Heart right ventricle (tissue), 16 donors: ENCODE measurements at regions not wholly inside any gene's neighbourhood (a gene's known extent, or its start where the extent isn't known, plus 50 kb on each side); places are given as distances from the start of the nearest gene placed in this dataset.

Experiments
- ATAC-seq, 8 donors: fragments of 200-7000 bp; cut with Tn5 transposase; one replicate each; pipeline ENCODE4 v1.9.1; 2020; ENCODE audit warnings: mild to moderate bottlenecking in 8 of 8, moderate library complexity in 8 of 8, moderate number of reproducible peaks in 1 of 8
- DNase-seq, 2 donors: peaks; one replicate each; pipeline ENCODE4 v3.0.0-alpha.2; 2020
- H3K27ac ChIP-seq, 10 donors: fragments of 200-600 bp; sonication (generic) in 2 of 10; one replicate each; pipeline versions ENCODE4 v1.5.0 to v1.8.0; 2020 to 2022; ENCODE audit warnings: mild to moderate bottlenecking in 3 of 10
- H3K27me3 ChIP-seq, 7 donors: fragments of 200-600 bp; one replicate each; pipeline ENCODE4 v1.8.0; 2021 to 2022; ENCODE audit warnings: mild to moderate bottlenecking in 2 of 7
- H3K36me3 ChIP-seq, 9 donors: fragments of 200-600 bp; sonication (generic) in 1 of 9; one replicate each; pipeline versions ENCODE4 v1.5.0 to v1.8.0; 2020 to 2022; ENCODE audit warnings: mild to moderate bottlenecking in 2 of 9
- H3K4me1 ChIP-seq, 9 donors: fragments of 200-600 bp; sonication (generic) in 1 of 9; one replicate each; pipeline versions ENCODE4 v1.5.0 to v1.8.0; 2020 to 2022; ENCODE audit warnings: mild to moderate bottlenecking in 4 of 9
- H3K4me3 ChIP-seq, 10 donors: fragments of 200-600 bp; sonication (generic) in 2 of 10; one replicate each; pipeline versions ENCODE4 v1.5.0 to v1.8.0; 2020 to 2022; ENCODE audit warnings: mild to moderate bottlenecking in 7 of 10, moderate library complexity in 2 of 10
- H3K9me3 ChIP-seq, 11 donors: fragments of 200-600 bp in 10 of 11; sonication (generic) in 2 of 11; one replicate each; pipeline versions ENCODE4 v1.5.0 to v1.8.0; 2013 to 2022; ENCODE audit warnings: mild to moderate bottlenecking in 2 of 11, control low read depth in 1 of 11, moderate library complexity in 1 of 11
- WGBS, 2 donors: extraction: QIAGEN DNeasy Blood & Tissue Kit; methylation state at CpG; one replicate each; pipeline ENCODE4 v1.1.7; 2013; ENCODE audit warnings: inconsistent platforms in 1 of 2; 5-methylcytosine and 5-hydroxymethylcytosine counted together
- intact Hi-C, 10 donors: fragments of 100-400 bp; cut with DNase I; formaldehyde crosslinking; loops; one replicate each; pipeline versions ENCODE4 v1.11.1 to v1.14.2; 2022
- TF ChIP-seq, protein P1 (sequence below), 9 donors: fragments of 200-600 bp; sonication (generic) in 2 of 9; IDR thresholded peaks; one replicate each; pipeline versions ENCODE4 v1.5.0 to v1.8.0; 2021 to 2022; ENCODE audit warnings: antibody characterized with exemption in 9 of 9, mild to moderate bottlenecking in 5 of 9, moderate library complexity in 1 of 9
- donor health status: Arrhythmogenic right ventricular cardiomyopathy.
- donor health status: ischemic (EF 13 %, LVEDD 7.1; RV severe dilation, severe dysfunction).
- donor health status: healthy with polysubstance abuse.
- donor health status: DM: no; HTN: yes; CAD: no.
- donor health status: DM: no; HTN: no; CAD: no.
- donor health status: ischemic (EF 25% LVEDD 6.9; RV normal size, moderate dysfunction).
- donor health status: ischemic (EF 25% LVEDD 5.7; RV mildly dilated, moderate dysfunction).
- donor health status: healthy.
- donor health status: DM: yes; HTN: yes; CAD: no.
- donor health status: Ischemic cardiomyopathy.
- donor health status: ischemic (EF 35%, LVEDD 5.7; RV mildly dilated, moderate dysfunction).
- donor health status: nonischemic (EF 11% LVEDD 7.7; RV severe dilation, severe dysfunction).
- donor health status: DM: yes; HTN: yes; CAD: no.
- donor health status: PGD.
- donor health status: ischemic (EF 29% LVEDD 5.4; RV normal size, mild dysfunction).
- donor health status: nonischemic (EF 23%, LVEDD 6.1; RV moderate dilation, normal function).

DNA sequence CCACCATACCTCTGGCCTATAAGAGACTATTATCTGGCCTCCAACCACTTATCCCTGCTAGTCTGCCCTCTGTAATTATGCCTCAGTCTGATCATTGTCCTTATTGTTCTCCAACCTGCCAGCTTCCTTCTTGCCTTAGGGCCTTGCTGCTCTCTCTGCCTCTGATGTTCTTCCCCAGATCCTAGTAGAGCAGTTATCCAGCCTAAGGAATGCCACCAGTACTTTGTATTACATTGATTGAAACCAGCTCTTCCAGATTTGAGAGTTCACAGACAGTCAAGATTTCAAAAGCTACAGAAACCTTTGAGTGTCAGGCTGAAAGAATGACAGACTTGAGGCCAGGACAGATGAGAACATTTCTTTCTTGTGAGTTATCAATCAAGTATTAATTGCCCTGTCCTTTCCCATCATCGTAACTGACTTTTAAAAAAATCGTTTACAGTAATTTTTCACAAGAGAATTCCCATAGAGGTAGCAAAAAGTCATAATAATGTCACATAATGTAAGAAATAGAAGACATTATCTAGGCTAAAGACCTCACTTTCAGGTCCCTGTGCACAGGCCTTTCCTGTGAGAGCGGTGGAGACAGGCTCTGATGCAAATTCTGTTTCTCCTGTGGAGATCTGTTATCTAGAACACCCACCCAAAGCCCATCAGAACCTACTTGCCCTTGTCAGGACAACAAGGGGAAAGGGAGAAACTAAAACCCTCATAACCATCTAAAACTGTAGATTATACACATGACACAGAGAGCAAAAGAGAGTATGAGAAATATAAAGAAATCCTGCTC lies 64.1 kb upstream of the GUCY1A1 start:
- Histone ChIP-seq H3K27ac (no peak overlapping the region), H3K27me3 (no peaks in the 10 kb centered on the region), H3K9me3 (no peaks in the 10 kb centered on the region), H3K4me3 (no peak overlapping the region), H3K36me3 (no peaks in the 10 kb centered on the region), H3K4me1 (peaks cover 0 to 11% (median 0%) of the 10 kb centered on the region in 9 donors)
- DNase-seq (no peak), ATAC-seq (no peak)
- WGBS, 2 donors, result 76 to 77% methylated on average over 3 of the region's 3 CpGs
- intact Hi-C loops, result no loop called here
- TF ChIP-seq, protein P1, sequence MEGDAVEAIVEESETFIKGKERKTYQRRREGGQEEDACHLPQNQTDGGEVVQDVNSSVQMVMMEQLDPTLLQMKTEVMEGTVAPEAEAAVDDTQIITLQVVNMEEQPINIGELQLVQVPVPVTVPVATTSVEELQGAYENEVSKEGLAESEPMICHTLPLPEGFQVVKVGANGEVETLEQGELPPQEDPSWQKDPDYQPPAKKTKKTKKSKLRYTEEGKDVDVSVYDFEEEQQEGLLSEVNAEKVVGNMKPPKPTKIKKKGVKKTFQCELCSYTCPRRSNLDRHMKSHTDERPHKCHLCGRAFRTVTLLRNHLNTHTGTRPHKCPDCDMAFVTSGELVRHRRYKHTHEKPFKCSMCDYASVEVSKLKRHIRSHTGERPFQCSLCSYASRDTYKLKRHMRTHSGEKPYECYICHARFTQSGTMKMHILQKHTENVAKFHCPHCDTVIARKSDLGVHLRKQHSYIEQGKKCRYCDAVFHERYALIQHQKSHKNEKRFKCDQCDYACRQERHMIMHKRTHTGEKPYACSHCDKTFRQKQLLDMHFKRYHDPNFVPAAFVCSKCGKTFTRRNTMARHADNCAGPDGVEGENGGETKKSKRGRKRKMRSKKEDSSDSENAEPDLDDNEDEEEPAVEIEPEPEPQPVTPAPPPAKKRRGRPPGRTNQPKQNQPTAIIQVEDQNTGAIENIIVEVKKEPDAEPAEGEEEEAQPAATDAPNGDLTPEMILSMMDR (IDR thresholded peaks at IDR 0.05), result no peak

DNA sequence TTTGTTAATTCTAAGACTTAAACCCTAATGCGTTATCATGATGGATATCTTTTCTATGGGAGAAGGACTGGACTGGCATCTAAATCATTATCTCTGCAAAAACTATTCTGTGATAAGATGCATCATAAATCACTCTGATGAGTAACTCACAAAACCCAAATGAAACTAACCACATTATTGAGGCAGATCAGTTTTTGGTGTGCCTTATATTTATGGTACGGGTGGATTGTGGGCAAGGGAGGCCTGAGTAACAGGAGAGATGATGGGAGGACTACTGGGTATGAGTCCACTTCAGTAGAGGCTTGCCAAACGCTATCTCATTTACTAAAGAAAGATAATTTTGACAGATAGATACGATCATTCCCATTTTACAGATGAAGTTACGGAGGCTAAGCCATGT lies 66.4 kb upstream of the GUCY1A1 start:
- TF ChIP-seq, protein P1 (IDR thresholded peaks at IDR 0.05), result no peak
- Histone ChIP-seq H3K4me1 (peaks cover 0 to 8% (median 0%) of the 10 kb centered on the region in 9 donors), H3K27me3 (no peaks in the 10 kb centered on the region), H3K27ac (no peak overlapping the region), H3K36me3 (no peaks in the 10 kb centered on the region), H3K9me3 (no peaks in the 10 kb centered on the region), H3K4me3 (no peak overlapping the region)
- DNase-seq, result no peak
- WGBS, 2 donors, result 92 to 96% methylated on average over 5 of the region's 5 CpGs
- intact Hi-C loops, result no loop called here
- no peak for ATAC-seq

GRCh38 chr4:155599596-155599995 lies 67.1 kb upstream of the GUCY1A1 start:
- Histone ChIP-seq H3K27me3 (no peaks in the 10 kb centered on the region), H3K4me1 (peaks cover 0 to 2% (median 0%) of the 10 kb centered on the region in 9 donors), H3K9me3 (no peaks in the 10 kb centered on the region), H3K27ac (no peak overlapping the region), H3K36me3 (no peaks in the 10 kb centered on the region), H3K4me3 (no peak overlapping the region)
- ATAC-seq (no peak), DNase-seq (no peak)
- TF ChIP-seq, protein P1 (IDR thresholded peaks at IDR 0.05), result no peak
- intact Hi-C loops, result no loop called here

GRCh38 chr4:155599085-155599484 lies 67.6 kb upstream of the GUCY1A1 start:
- no peak overlapping the region for H3K27ac ChIP-seq
- ATAC-seq, result no peak
- H3K9me3 ChIP-seq, result no peaks in the 10 kb centered on the region
- DNase-seq, result no peak
- no peak overlapping the region for H3K4me3 ChIP-seq
- peaks cover 0 to 2% (median 0%) of the 10 kb centered on the region in 9 donors for H3K4me1 ChIP-seq
- TF ChIP-seq, protein P1 (IDR thresholded peaks at IDR 0.05), result no peak
- WGBS, 2 donors, result 85 to 92% methylated on average over 6 of the region's 6 CpGs
- H3K27me3 ChIP-seq, result no peaks in the 10 kb centered on the region
- H3K36me3 ChIP-seq, result no peaks in the 10 kb centered on the region
- intact Hi-C loops, result no loop called here
